HepG2 (cell line): ENCODE measurements at regions not wholly inside any gene's neighbourhood (a gene's known extent, or its start where the extent isn't known, plus 50 kb on each side); places are given as distances from the start of the nearest gene placed in this dataset.
"Not testable (repeated sequence)": the region's sequence is repeated elsewhere in the genome, so short reads cannot be mapped to it uniquely, and the experiment has no call there.

Source experiments
- ATAC-seq: fragments of 200-7000 bp; cut with Tn5 transposase; 3 replicates; pipeline ENCODE4 v1.9.1; 2020; ENCODE audit warnings: mild to moderate bottlenecking, moderate library complexity
- BruUV-seq: library from RNA; stranded (reverse); fragments of 400-500 nt; replicated peaks from 2 replicates; lab custom pipeline; 2021; lab: Mats Ljungman, UMichigan
- CTCF ChIA-PET: fragments of 300-600 bp; formaldehyde crosslinking; extraction: SDS; loops from one replicate; lab custom pipeline; 2021; ENCODE audit warnings: low total read pairs, inconsistent platforms, low intra/inter-chr PET ratio; lab: Yijun Ruan, JAX
- POLR2A ChIA-PET: fragments of 350-600 bp; sonication (Branson Sonifier 250); formaldehyde crosslinking; loops from one replicate; lab custom pipeline; 2020; ENCODE audit warnings: antibody characterized with exemption, inconsistent platforms; lab: Yijun Ruan, JAX
- DNase-seq: peaks from one replicate; pipeline ENCODE4 v3.0.0-alpha.2; 2015; ENCODE audit warnings: low spot score
- FAIRE-seq: peaks from 3 replicates; lab custom pipeline; 2011; peaks lifted over from hg19 to GRCh38; lab: Jason Lieb, UNC
- H2AFZ ChIP-seq: one replicate; pipeline ENCODE4 v1.6.1; 2011; ENCODE audit warnings: low read length, inconsistent platforms
- H3K27ac ChIP-seq: fragments of 300-600 bp; 3 replicates; pipeline ENCODE4 v1.8.0; 2011; ENCODE audit warnings: mixed run types, mild to moderate bottlenecking, mixed read lengths, low read length, inconsistent platforms; ENCODE audit not compliant: insufficient read depth; ENCODE audit errors: extremely low read length
- H3K27me3 ChIP-seq, 2 experiments: fragments of 200-600 bp in 1 of 2; 2 replicates in 1 of 2; 3 replicates in 1 of 2; pipeline versions ENCODE4 v1.6.0 to v1.8.0; 2011; ENCODE audit warnings: low read length in 2 of 2, mild to moderate bottlenecking in 2 of 2, moderate library complexity in 2 of 2, inconsistent platforms in 1 of 2; ENCODE audit not compliant: insufficient read depth in 2 of 2, control insufficient read depth in 1 of 2
- H3K36me3 ChIP-seq, 2 experiments: fragments of 200-600 bp in 1 of 2; replicated peaks in 1 of 2; 2 replicates in 1 of 2; 3 replicates in 1 of 2; pipeline versions ENCODE4 v1.5.1 to v1.8.0; 2011; ENCODE audit warnings: low read length in 2 of 2, inconsistent platforms in 1 of 2; ENCODE audit not compliant: insufficient read depth in 2 of 2, control insufficient read depth in 1 of 2
- H3K4me1 ChIP-seq: 2 replicates; pipeline ENCODE4 v1.5.1; 2012; ENCODE audit warnings: low read length, inconsistent platforms; ENCODE audit not compliant: insufficient read depth
- H3K4me2 ChIP-seq: 2 replicates; pipeline ENCODE4 v1.6.0; 2011; ENCODE audit warnings: low read depth, low read length, inconsistent platforms
- H3K4me3 ChIP-seq, 3 experiments: fragments of 200-600 bp in 1 of 3; sonication (generic), shearing (Covaris generic) in 1 of 3; replicated peaks in 1 of 3; 2 replicates each; pipeline ENCODE4 v1.5.1; 2011 to 2016; ENCODE audit warnings: low read length in 3 of 3, inconsistent platforms in 2 of 3, low read depth in 2 of 3, mild to moderate bottlenecking in 2 of 3, control low read depth in 1 of 3, mixed read lengths in 1 of 3; ENCODE audit not compliant: insufficient read depth in 1 of 3
- H3K79me2 ChIP-seq: one replicate; pipeline ENCODE4 v1.6.1; 2011; ENCODE audit warnings: low read length, inconsistent platforms; ENCODE audit not compliant: insufficient read depth
- H3K9ac ChIP-seq: 2 replicates; pipeline ENCODE4 v1.6.0; 2011; ENCODE audit warnings: mild to moderate bottlenecking, low read depth, low read length, inconsistent platforms; ENCODE audit not compliant: insufficient read depth
- H3K9me3 ChIP-seq: 2 replicates; pipeline ENCODE4 v1.5.1; 2012; ENCODE audit warnings: mild to moderate bottlenecking, low read length
- H4K20me1 ChIP-seq: 2 replicates; pipeline ENCODE4 v1.6.0; 2011; ENCODE audit warnings: inconsistent platforms, mild to moderate bottlenecking, low read length, moderate library complexity; ENCODE audit not compliant: insufficient read depth
- FOXK2 ChIP-seq: fragments of 450-650 bp; IDR thresholded peaks from 2 replicates; pipeline ENCODE4 v1.6.1; 2016
- GPN1 ChIP-seq: sonication (generic); formaldehyde crosslinking; IDR thresholded peaks from 2 replicates; pipeline ENCODE4 v1.5.1; 2020; ENCODE audit warnings: missing genetic modification reagents, borderline replicate concordance
- SMARCC2 ChIP-seq: fragments of 450-650 bp; IDR thresholded peaks from 2 replicates; pipeline ENCODE4 v1.6.1; 2017; ENCODE audit warnings: antibody characterized with exemption, mild to moderate bottlenecking
- ZBTB3 ChIP-seq: sonication (generic); formaldehyde crosslinking; IDR thresholded peaks from 2 replicates; pipeline ENCODE4 v1.4.0; 2020; ENCODE audit warnings: low read depth, mild to moderate bottlenecking, moderate library complexity, missing genetic modification reagents, borderline replicate concordance
- ZNF225 ChIP-seq: sonication (generic); formaldehyde crosslinking; IDR thresholded peaks from 2 replicates; pipeline ENCODE4 v1.4.0; 2020; ENCODE audit warnings: mild to moderate bottlenecking, missing genetic modification reagents
- WGBS: methylation state at CpG from one replicate; pipeline ENCODE4 v1.1.6; 2017; ENCODE audit warnings: low lambda C conversion rate; 5-methylcytosine and 5-hydroxymethylcytosine counted together
- in situ Hi-C: cut with HindIII; loops from 2 replicates; pipeline ENCODE4 v1.10.0; 2017; ENCODE audit warnings: low pct_unique_long_range_greater_than_20kb; ENCODE audit not compliant: extremely low pct_ligation_motif_present
- intact Hi-C: fragments of 100-400 bp; cut with micrococcal nuclease; formaldehyde crosslinking; loops from one replicate; pipeline ENCODE4 v1.10.0; 2022; ENCODE audit not compliant: unreplicated experiment

DNA sequence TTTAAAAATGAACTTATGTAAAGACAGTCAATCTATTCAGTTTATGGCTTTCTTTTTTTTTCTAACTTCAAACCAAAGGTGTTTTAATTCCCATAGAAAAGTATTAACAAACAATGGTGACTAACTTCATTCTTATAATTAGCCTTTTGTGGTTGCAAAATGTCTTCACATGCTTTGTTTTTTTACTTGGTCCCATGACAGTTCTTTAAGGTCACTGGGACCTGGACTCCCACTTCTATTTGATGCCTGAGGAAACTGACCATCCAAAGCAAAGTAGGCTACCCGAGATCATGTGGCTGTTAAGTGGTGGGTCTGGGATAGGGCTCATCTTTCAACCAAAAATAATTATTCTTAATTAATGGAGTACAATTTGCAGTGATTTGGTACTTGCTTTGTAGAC is 74.6 kb upstream of the CDC42EP3 start:
- in situ Hi-C loops, H3K9me3 ChIP-seq, H3K4me1 ChIP-seq, H3K9ac ChIP-seq, DNase-seq, H3K79me2 ChIP-seq, H4K20me1 ChIP-seq, BruUV-seq, intact Hi-C loops, H3K4me2 ChIP-seq, CTCF ChIA-PET, H3K4me3 ChIP-seq, H3K27ac ChIP-seq, H2AFZ ChIP-seq, H3K36me3 ChIP-seq, POLR2A ChIA-PET, H3K27me3 ChIP-seq, FAIRE-seq, ATAC-seq: not testable (repeated sequence)
- WGBS: 0% methylated on average over 1 of the region's 1 CpG

DNA sequence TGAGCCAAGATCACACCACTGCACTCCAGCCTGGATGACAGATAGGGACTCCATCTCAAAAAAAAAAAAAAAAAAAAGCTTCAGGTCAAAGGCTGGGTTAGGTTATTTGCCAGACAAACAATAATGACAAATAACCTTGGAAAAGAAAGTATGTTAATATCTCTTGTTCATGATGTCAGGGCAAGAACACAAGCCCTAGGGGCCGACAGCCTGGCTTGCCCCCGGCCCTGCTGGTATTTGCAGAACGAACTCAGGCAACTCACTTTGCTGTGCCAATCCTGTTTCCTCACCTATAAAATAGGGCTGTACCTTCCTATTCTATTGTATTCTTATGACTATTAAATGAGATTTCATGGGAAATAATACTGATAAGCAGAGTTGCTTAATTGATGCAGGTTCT is 75.4 kb upstream of the CDC42EP3 start:
- 0% methylated on average over 3 of the region's 3 CpGs for WGBS
- H3K36me3 ChIP-seq: no peaks in the 10 kb centered on the region
- no peaks in the 10 kb centered on the region for H4K20me1 ChIP-seq
- H3K4me1 ChIP-seq: no peaks in the 10 kb centered on the region
- no peak for DNase-seq
- ChIA-PET POLR2A (no interaction called here), CTCF (no interaction called here)
- no peak overlapping the region for H2AFZ ChIP-seq
- in situ Hi-C loops: no loop called here
- no peak overlapping the region for H3K27ac ChIP-seq
- TF ChIP-seq ZBTB3 (no peak), FOXK2 (no peak), SMARCC2 (no peak), GPN1 (CRISPR knock-in tag) (no peak), ZNF225 (CRISPR knock-in tag) (no peak)
- TF ChIP-seq, all 625 proteins: peak for 0
- Histone ChIP-seq H3K4me2 (no peak overlapping the region), H3K9me3 (no peaks in the 10 kb centered on the region), H3K4me3 (no peak overlapping the region), H3K27me3 (0 out of 5 replicates have a peak, but pooled peaks cover 0 to 4% of the 10 kb centered on the region in 2 experiments), H3K9ac (no peak overlapping the region), H3K79me2 (no peaks in the 10 kb centered on the region)
- intact Hi-C loops: no loop called here
- FAIRE-seq (no peak), ATAC-seq (peak; percentile 47; the same call in 2 of the 3 replicates)
- no TSS peak for BruUV-seq
